ENCODE measurements at regions not wholly inside any gene's neighbourhood (a gene's known extent, or its start where the extent isn't known, plus 50 kb on each side); places are given as distances from the start of the nearest gene placed in this dataset.
"Not testable (repeated sequence)": the region's sequence is repeated elsewhere in the genome, so short reads cannot be mapped to it uniquely, and the experiment has no call there.

GRCh38 chr4:110424144-110424543, 51.8 kb upstream of the ENPEP start:
- DNase-seq (ENCODE audit: insufficient read length, low spot score), result no peak
- TF ChIP-seq TAF1 (IDR thresholded peaks at IDR 0.05; ENCODE audit: low read depth, low read length) (no peak), SPI1 (IDR thresholded peaks at IDR 0.05; ENCODE audit: low read depth, low read length) (no peak), POU2F2 (IDR thresholded peaks at IDR 0.05; ENCODE audit: low read depth, low read length) (no peak), PAX5 (IDR thresholded peaks at IDR 0.05; ENCODE audit: insufficient read depth, low read length, severe bottlenecking) (no peak), POLR2A (IDR thresholded peaks at IDR 0.05; ENCODE audit: low read depth, low read length) (no peak), POLR2AphosphoS5 (IDR thresholded peaks at IDR 0.05; ENCODE audit: low read depth, low read length) (no peak)
- FAIRE-seq, result no peak

DNA sequence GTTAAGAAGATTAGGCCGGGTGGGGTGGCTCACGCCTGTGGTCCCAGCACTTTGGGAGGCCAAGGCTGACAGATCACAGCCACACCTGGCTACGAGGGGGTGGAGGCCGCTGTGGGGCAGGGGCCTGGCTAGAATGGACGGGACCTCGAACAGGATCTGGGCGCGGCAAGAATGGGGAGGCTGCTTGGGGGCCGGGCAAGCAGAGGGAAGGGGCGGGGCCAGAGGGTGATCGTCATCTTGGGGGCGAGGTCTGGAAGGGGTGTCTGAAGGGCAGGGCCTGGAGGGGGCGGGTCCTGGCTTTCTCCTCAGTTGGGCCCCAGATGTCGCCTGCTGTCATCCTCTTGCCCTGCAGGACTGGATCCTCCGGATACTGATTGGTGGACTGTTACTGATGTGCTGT, 57.3 kb upstream of the ENPEP start:
- TF ChIP-seq POLR2A (IDR thresholded peaks at IDR 0.05; ENCODE audit: low read depth, low read length), result no peak
- TF ChIP-seq POLR2AphosphoS5 (IDR thresholded peaks at IDR 0.05; ENCODE audit: low read depth, low read length), result no peak
- no peak for TF ChIP-seq PAX5 (IDR thresholded peaks at IDR 0.05; ENCODE audit: insufficient read depth, low read length, severe bottlenecking)
- no peak for TF ChIP-seq TAF1 (IDR thresholded peaks at IDR 0.05; ENCODE audit: low read depth, low read length)
- no peak for TF ChIP-seq SPI1 (IDR thresholded peaks at IDR 0.05; ENCODE audit: low read depth, low read length)
- no peak for TF ChIP-seq POU2F2 (IDR thresholded peaks at IDR 0.05; ENCODE audit: low read depth, low read length)
- no peak for FAIRE-seq
- no peak for DNase-seq (ENCODE audit: insufficient read length, low spot score)

GRCh38 chr4:110417136-110417535, 58.8 kb upstream of the ENPEP start:
- FAIRE-seq (no peak), DNase-seq (ENCODE audit: insufficient read length, low spot score) (no peak)
- no peak for TF ChIP-seq POLR2AphosphoS5 (IDR thresholded peaks at IDR 0.05; ENCODE audit: low read depth, low read length)
- no peak for TF ChIP-seq SPI1 (IDR thresholded peaks at IDR 0.05; ENCODE audit: low read depth, low read length)
- TF ChIP-seq TAF1 (IDR thresholded peaks at IDR 0.05; ENCODE audit: low read depth, low read length), result no peak
- no peak for TF ChIP-seq POLR2A (IDR thresholded peaks at IDR 0.05; ENCODE audit: low read depth, low read length)
- TF ChIP-seq PAX5 (IDR thresholded peaks at IDR 0.05; ENCODE audit: insufficient read depth, low read length, severe bottlenecking), result no peak
- TF ChIP-seq POU2F2 (IDR thresholded peaks at IDR 0.05; ENCODE audit: low read depth, low read length), result no peak

- no peak for FAIRE-seq
- TF ChIP-seq PAX5 (IDR thresholded peaks at IDR 0.05; ENCODE audit: insufficient read depth, low read length, severe bottlenecking) (no peak), POLR2A (IDR thresholded peaks at IDR 0.05; ENCODE audit: low read depth, low read length) (no peak), POLR2AphosphoS5 (IDR thresholded peaks at IDR 0.05; ENCODE audit: low read depth, low read length) (no peak), SPI1 (IDR thresholded peaks at IDR 0.05; ENCODE audit: low read depth, low read length) (no peak), TAF1 (IDR thresholded peaks at IDR 0.05; ENCODE audit: low read depth, low read length) (no peak), POU2F2 (IDR thresholded peaks at IDR 0.05; ENCODE audit: low read depth, low read length) (no peak)
- no peak for DNase-seq (ENCODE audit: insufficient read length, low spot score)
These were observed 60.5 kb upstream of the ENPEP start for GRCh38 chr4:110415478-110415877.

GRCh38 chr4:110415041-110415440, 60.9 kb upstream of the ENPEP start:
- no peak for DNase-seq (ENCODE audit: insufficient read length, low spot score)
- TF ChIP-seq SPI1 (IDR thresholded peaks at IDR 0.05; ENCODE audit: low read depth, low read length) (no peak), PAX5 (IDR thresholded peaks at IDR 0.05; ENCODE audit: insufficient read depth, low read length, severe bottlenecking) (no peak), POU2F2 (IDR thresholded peaks at IDR 0.05; ENCODE audit: low read depth, low read length) (no peak), POLR2AphosphoS5 (IDR thresholded peaks at IDR 0.05; ENCODE audit: low read depth, low read length) (no peak), POLR2A (IDR thresholded peaks at IDR 0.05; ENCODE audit: low read depth, low read length) (no peak), TAF1 (IDR thresholded peaks at IDR 0.05; ENCODE audit: low read depth, low read length) (no peak)
- no peak for FAIRE-seq

- no peak for TF ChIP-seq POU2F2 (IDR thresholded peaks at IDR 0.05; ENCODE audit: low read depth, low read length)
- no peak for TF ChIP-seq POLR2AphosphoS5 (IDR thresholded peaks at IDR 0.05; ENCODE audit: low read depth, low read length)
- TF ChIP-seq TAF1 (IDR thresholded peaks at IDR 0.05; ENCODE audit: low read depth, low read length), result no peak
- no peak for TF ChIP-seq PAX5 (IDR thresholded peaks at IDR 0.05; ENCODE audit: insufficient read depth, low read length, severe bottlenecking)
- TF ChIP-seq SPI1 (IDR thresholded peaks at IDR 0.05; ENCODE audit: low read depth, low read length), result no peak
- no peak for TF ChIP-seq POLR2A (IDR thresholded peaks at IDR 0.05; ENCODE audit: low read depth, low read length)
- no peak for FAIRE-seq
These were observed 61.4 kb upstream of the ENPEP start for GRCh38 chr4:110414561-110414920.

DNA sequence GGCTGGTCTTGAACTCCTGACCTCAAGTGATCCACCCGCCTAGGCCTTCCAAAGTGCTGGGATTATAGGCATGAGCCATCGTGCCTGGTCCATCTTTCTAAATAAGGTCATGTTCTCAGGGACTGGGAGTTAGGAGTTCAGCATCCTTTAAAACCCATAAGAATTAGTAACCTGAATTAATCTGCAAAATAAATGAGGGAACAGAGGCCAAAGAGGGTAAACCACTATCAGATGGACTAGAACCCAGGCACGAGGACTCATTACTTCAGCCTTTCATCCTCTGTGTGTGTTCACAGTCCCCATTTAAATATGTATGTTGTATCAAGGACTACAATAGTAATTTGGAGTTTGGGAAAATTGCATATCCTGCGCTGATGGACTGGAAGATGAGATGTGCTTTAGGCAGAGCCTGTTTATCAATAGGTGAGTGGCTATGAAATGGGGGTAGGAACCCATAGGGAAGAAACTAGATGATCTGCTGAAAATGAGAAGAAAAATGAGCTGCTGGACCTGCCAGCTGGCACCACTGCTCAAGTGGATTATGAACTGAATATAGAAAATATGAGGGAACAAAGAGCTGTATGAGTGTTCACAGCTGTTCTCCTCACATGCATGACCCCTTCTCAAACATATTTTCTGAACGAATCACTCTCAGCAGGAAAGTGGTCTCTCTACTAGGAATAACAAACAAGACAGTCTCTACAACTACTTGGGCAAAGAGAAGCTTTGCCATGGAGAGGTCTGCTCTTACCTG, 62.0 kb upstream of the ENPEP start:
- DNase-seq (ENCODE audit: insufficient read length, low spot score); FAIRE-seq: not testable (repeated sequence)

More at GRCh38 chr4:110414561-110414920, 61.4 kb upstream of the ENPEP start:
- DNase-seq (ENCODE audit: insufficient read length, low spot score), result no peak

- no peak for TF ChIP-seq POU2F2 (IDR thresholded peaks at IDR 0.05; ENCODE audit: low read depth, low read length)
- FAIRE-seq, result no peak
- no peak for DNase-seq (ENCODE audit: insufficient read length, low spot score)
These were observed 63.4 kb upstream of the ENPEP start for GRCh38 chr4:110412354-110413065.

GRCh38 chr4:110411574-110412011, 64.4 kb upstream of the ENPEP start:
- DNase-seq (ENCODE audit: insufficient read length, low spot score) (no peak), FAIRE-seq (no peak)
- TF ChIP-seq SPI1 (IDR thresholded peaks at IDR 0.05; ENCODE audit: low read depth, low read length) (no peak), POLR2AphosphoS5 (IDR thresholded peaks at IDR 0.05; ENCODE audit: low read depth, low read length) (no peak)

DNA sequence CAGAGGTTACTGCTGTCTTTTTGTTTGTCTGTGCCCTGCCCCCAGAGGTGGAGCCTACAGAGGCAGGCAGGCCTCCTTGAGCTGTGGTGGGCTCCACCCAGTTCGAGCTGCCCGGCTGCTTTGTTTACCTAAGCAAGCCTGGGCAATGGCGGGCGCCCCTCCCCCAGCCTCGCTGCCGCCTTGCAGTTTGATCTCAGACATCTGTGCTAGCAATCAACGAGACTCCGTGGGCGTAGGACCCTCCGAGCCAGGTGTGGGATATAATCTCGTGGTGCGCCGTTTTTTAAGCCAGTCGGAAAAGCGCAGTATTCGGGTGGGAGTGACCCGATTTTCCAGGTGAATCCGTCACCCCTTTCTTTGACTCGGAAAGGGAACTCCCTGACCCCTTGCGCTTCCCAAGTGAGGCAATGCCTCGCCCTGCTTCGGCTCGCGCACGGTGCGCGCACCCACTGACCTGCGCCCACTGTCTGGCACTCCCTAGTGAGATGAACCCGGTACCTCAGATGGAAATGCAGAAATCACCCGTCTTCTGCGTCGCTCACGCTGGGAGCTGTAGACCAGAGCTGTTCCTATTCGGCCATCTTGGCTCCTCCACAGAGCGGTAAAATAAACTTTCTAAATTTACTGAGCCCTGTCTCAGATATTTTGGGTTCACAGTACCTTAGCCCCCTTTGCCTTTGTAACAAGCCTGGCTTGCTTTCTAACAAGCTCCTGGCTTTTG, 64.9 kb upstream of the ENPEP start:
- FAIRE-seq; DNase-seq (ENCODE audit: insufficient read length, low spot score): not testable (repeated sequence)
